B cell (primary cell): ENCODE measurements at regions not wholly inside any gene's neighbourhood (a gene's known extent, or its start where the extent isn't known, plus 50 kb on each side); places are given as distances from the start of the nearest gene placed in this dataset.

Experiments
- ATAC-seq: fragments of 200-7000 bp; cut with Tn5 transposase; one replicate; pipeline ENCODE4 v1.10.0; 2021; ENCODE audit warnings: low read depth, mild to moderate bottlenecking, moderate number of reproducible peaks, moderate library complexity
- CTCF ChIA-PET: fragments of 350-600 bp; sonication (Branson Sonifier 250); formaldehyde crosslinking; loops from one replicate; lab custom pipeline; 2021; ENCODE audit warnings: antibody characterized with exemption, inconsistent platforms; lab: Charles Lee
- POLR2A ChIA-PET: fragments of 350-600 bp; sonication (Branson Sonifier 250); formaldehyde crosslinking; loops from one replicate; lab custom pipeline; 2021; ENCODE audit warnings: antibody characterized with exemption; lab: Charles Lee
- DNase-seq: peaks from one replicate; pipeline ENCODE4 v3.0.0; 2013
- H2AFZ ChIP-seq: 2 replicates; pipeline ENCODE4 v1.6.1; 2012; ENCODE audit warnings: mild to moderate bottlenecking, low read depth, low read length; ENCODE audit not compliant: insufficient read depth, poor library complexity, severe bottlenecking
- H3K27ac ChIP-seq, 2 donors: 1 replicate in 1 of 2; 2 replicates in 1 of 2; pipeline ENCODE4 v1.5.1; 2012 to 2013; ENCODE audit warnings: low read length in 2 of 2, mild to moderate bottlenecking in 2 of 2, moderate library complexity in 1 of 2
- H3K27me3 ChIP-seq, 4 experiments: fragments of 200-600 bp in 1 of 4; sonication (generic) in 1 of 4; replicated peaks in 1 of 4; 1 replicate in 2 of 4; 2 replicates in 2 of 4; pipeline versions ENCODE4 v1.6.1 to v1.7.0; 2013 to 2016; ENCODE audit warnings: low read length in 3 of 4, mild to moderate bottlenecking in 2 of 4, mixed read lengths in 1 of 4, moderate library complexity in 1 of 4; ENCODE audit not compliant: insufficient read depth in 4 of 4, control insufficient read depth in 3 of 4; ENCODE audit errors: control extremely low read depth in 1 of 4
- H3K36me3 ChIP-seq, 2 experiments: replicated peaks in 1 of 2; 1 replicate in 1 of 2; 2 replicates in 1 of 2; pipeline versions ENCODE4 v1.6.1 to v1.7.1; 2013; ENCODE audit warnings: low read length in 1 of 2; ENCODE audit not compliant: insufficient read depth in 2 of 2, control insufficient read depth in 1 of 2; ENCODE audit errors: control extremely low read depth in 1 of 2, extremely low read depth in 1 of 2
- H3K4me1 ChIP-seq, 2 donors: fragments of 200-600 bp in 1 of 2; sonication (generic) in 1 of 2; 1 replicate in 1 of 2; 2 replicates in 1 of 2; pipeline versions ENCODE4 v1.5.1 to v1.6.1; 2013 to 2017; ENCODE audit warnings: low read length in 2 of 2; ENCODE audit not compliant: control insufficient read depth in 2 of 2, insufficient read depth in 2 of 2
- H3K4me2 ChIP-seq: replicated peaks from 2 replicates; pipeline ENCODE3; 2012; ENCODE audit warnings: mild to moderate bottlenecking, low read depth, low read length; ENCODE audit not compliant: poor library complexity, severe bottlenecking
- H3K4me3 ChIP-seq, 5 experiments: fragments of 200-600 bp in 1 of 5; sonication (generic) in 1 of 5; 1 replicate in 3 of 5; 2 replicates in 2 of 5; pipeline versions ENCODE4 v1.5.1 to v1.7.0; 2011 to 2016; ENCODE audit warnings: low read length in 4 of 5, mild to moderate bottlenecking in 4 of 5, low read depth in 2 of 5, control low read depth in 1 of 5, moderate library complexity in 1 of 5; ENCODE audit not compliant: insufficient read depth in 1 of 5; ENCODE audit errors: control extremely low read depth in 1 of 5, extremely low read depth in 1 of 5
- H3K79me2 ChIP-seq: fragments of 200-600 bp; sonication (generic); one replicate; pipeline ENCODE4 v1.6.0; 2016; ENCODE audit warnings: low read length; ENCODE audit not compliant: control insufficient read depth, insufficient read depth
- H3K9ac ChIP-seq: fragments of 200-600 bp; sonication (generic); 2 replicates; pipeline ENCODE4 v1.6.1; 2017; ENCODE audit warnings: mild to moderate bottlenecking, low read length, moderate library complexity
- H3K9me3 ChIP-seq, 3 donors: one replicate each; pipeline versions ENCODE4 v1.6.1 to v1.7.1; 2013; ENCODE audit warnings: low read length in 2 of 3; ENCODE audit not compliant: control insufficient read depth in 2 of 3, insufficient read depth in 1 of 3; ENCODE audit errors: control extremely low read depth in 1 of 3
- H4K20me1 ChIP-seq: 2 replicates; pipeline ENCODE4 v1.6.0; 2012; ENCODE audit warnings: mild to moderate bottlenecking, low read length; ENCODE audit not compliant: insufficient read depth, control insufficient read depth, poor library complexity, severe bottlenecking
- H3K27ac Mint-ChIP-seq: one replicate; pipeline ENCODE4 v1.8.0; 2021; ENCODE audit warnings: mixed read lengths
- H3K27me3 Mint-ChIP-seq: one replicate; pipeline ENCODE4 v1.8.0; 2021; ENCODE audit warnings: mixed read lengths
- H3K4me1 Mint-ChIP-seq: one replicate; pipeline ENCODE4 v1.8.0; 2021; ENCODE audit warnings: mixed read lengths
- H3K4me3 Mint-ChIP-seq: one replicate; pipeline ENCODE4 v1.8.0; 2021; ENCODE audit warnings: mixed read lengths
- H3K9me3 Mint-ChIP-seq: one replicate; pipeline ENCODE4 v1.8.0; 2022; ENCODE audit warnings: mixed read lengths; ENCODE audit not compliant: insufficient read depth
- EZH2 ChIP-seq: IDR thresholded peaks from 2 replicates; pipeline ENCODE4 v1.6.1; 2012; ENCODE audit warnings: borderline replicate concordance, low read depth, mild to moderate bottlenecking, moderate library complexity, low read length; ENCODE audit not compliant: insufficient read depth, poor library complexity, severe bottlenecking
- WGBS: methylation state at CpG from one replicate; pipeline ENCODE4 v1.1.5; 2013; ENCODE audit warnings: missing lambda C conversion rate; ENCODE audit not compliant: insufficient coverage; 5-methylcytosine and 5-hydroxymethylcytosine counted together
- intact Hi-C: fragments of 100-400 bp; cut with micrococcal nuclease; formaldehyde crosslinking; loops from one replicate; pipeline ENCODE4 v1.10.0; 2022
- TF ChIP-seq, protein P1 (sequence below): fragments of 200-600 bp; IDR thresholded peaks from one replicate; pipeline ENCODE4 v1.8.0; 2022; ENCODE audit warnings: antibody characterized with exemption, mild to moderate bottlenecking

DNA sequence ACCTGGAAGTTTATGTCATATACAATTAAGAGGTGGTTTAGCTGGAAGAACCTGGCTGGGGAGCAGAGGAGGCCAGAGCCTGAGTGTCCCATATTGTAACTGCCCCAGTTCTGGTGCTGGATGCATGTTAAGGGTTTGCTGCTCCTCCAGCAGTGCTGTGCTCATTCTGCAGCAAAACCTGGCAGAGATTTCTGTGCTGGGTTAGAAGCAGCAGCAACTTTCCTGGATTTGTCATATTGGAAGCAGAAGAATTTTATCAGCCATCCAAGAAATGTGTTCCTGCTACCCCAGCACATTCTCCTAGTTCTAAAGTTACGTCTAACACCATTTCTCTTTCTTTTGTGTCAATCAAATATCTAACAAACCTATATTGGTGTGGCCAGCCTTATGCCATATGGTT, 284.1 kb downstream of the TDRD15 start:
- no peak overlapping the region for H2AFZ ChIP-seq
- no peak overlapping the region for H3K9ac ChIP-seq
- no peak for TF ChIP-seq EZH2
- TF ChIP-seq, protein P1, sequence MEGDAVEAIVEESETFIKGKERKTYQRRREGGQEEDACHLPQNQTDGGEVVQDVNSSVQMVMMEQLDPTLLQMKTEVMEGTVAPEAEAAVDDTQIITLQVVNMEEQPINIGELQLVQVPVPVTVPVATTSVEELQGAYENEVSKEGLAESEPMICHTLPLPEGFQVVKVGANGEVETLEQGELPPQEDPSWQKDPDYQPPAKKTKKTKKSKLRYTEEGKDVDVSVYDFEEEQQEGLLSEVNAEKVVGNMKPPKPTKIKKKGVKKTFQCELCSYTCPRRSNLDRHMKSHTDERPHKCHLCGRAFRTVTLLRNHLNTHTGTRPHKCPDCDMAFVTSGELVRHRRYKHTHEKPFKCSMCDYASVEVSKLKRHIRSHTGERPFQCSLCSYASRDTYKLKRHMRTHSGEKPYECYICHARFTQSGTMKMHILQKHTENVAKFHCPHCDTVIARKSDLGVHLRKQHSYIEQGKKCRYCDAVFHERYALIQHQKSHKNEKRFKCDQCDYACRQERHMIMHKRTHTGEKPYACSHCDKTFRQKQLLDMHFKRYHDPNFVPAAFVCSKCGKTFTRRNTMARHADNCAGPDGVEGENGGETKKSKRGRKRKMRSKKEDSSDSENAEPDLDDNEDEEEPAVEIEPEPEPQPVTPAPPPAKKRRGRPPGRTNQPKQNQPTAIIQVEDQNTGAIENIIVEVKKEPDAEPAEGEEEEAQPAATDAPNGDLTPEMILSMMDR = no peak
- ChIA-PET POLR2A (no interaction called here), CTCF (no interaction called here)
- no peak overlapping the region for H3K27ac ChIP-seq
- Mint-ChIP-seq H3K9me3 (peaks cover 2% of the 10 kb centered on the region), H3K27me3 (no peaks in the 10 kb centered on the region), H3K4me1 (no peaks in the 10 kb centered on the region), H3K27ac (no peak overlapping the region), H3K4me3 (no peak overlapping the region)
- no peaks in the 10 kb centered on the region for H3K9me3 ChIP-seq
- no peaks in the 10 kb centered on the region for H3K79me2 ChIP-seq
- intact Hi-C loops = no loop called here
- H4K20me1 ChIP-seq = no peaks in the 10 kb centered on the region
- no peak overlapping the region for H3K4me2 ChIP-seq
- DNase-seq (no peak), ATAC-seq (no peak)
- no peak overlapping the region for H3K4me3 ChIP-seq
- no peaks in the 10 kb centered on the region for H3K4me1 ChIP-seq
- no peaks in the 10 kb centered on the region for H3K27me3 ChIP-seq
- no CpG with 5 or more reads among the region's 1 CpG for WGBS
- H3K36me3 ChIP-seq = no peaks in the 10 kb centered on the region

DNA sequence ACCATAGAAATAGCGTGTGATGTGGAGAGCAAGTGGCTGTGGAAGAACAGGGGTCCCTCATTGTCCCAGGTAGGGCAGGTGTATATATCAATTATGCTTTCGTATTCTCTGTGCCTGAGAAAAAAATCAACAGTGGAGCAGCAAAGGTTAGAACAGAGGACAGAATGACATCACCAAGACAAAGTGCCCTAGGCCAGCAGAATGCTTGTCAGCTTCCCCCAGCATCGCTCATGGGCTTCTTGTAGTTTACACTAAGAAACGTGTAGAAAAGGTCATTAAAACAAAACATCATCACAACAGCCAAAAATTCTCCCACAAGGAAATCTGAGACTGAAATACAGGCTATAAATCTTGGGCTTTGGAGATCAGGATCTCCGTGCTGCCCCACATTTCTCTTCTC, 288.0 kb downstream of the TDRD15 start:
- Mint-ChIP-seq H3K27me3 (no peaks in the 10 kb centered on the region), H3K9me3 (no peaks in the 10 kb centered on the region), H3K4me3 (no peak overlapping the region), H3K27ac (no peak overlapping the region), H3K4me1 (no peaks in the 10 kb centered on the region)
- Histone ChIP-seq H2AFZ (no peak overlapping the region), H3K9me3 (no peaks in the 10 kb centered on the region), H4K20me1 (no peaks in the 10 kb centered on the region), H3K4me3 (no peak overlapping the region), H3K4me2 (no peak overlapping the region), H3K27me3 (no peaks in the 10 kb centered on the region), H3K27ac (no peak overlapping the region), H3K4me1 (no peaks in the 10 kb centered on the region), H3K79me2 (no peaks in the 10 kb centered on the region), H3K9ac (no peak overlapping the region), H3K36me3 (no peaks in the 10 kb centered on the region)
- intact Hi-C loops = no loop called here
- ATAC-seq (no peak), DNase-seq (no peak)
- CTCF ChIA-PET = no interaction called here
- POLR2A ChIA-PET = no interaction called here
- WGBS = 79% methylated on average over 5 of the region's 5 CpGs
- TF ChIP-seq, protein P1 = no peak
- no peak for TF ChIP-seq EZH2
